HL-60/S4 (cell line): ENCODE measurements at regions not wholly inside any gene's neighbourhood (a gene's known extent, or its start where the extent isn't known, plus 50 kb on each side); places are given as distances from the start of the nearest gene placed in this dataset.

Source experiments
- in situ Hi-C: fragments of 300-500 bp; cut with MboI; formaldehyde crosslinking; loops from 2 replicates; pipeline ENCODE4 v1.14.3; 2022; ENCODE audit warnings: low sequenced_read_pairs

DNA sequence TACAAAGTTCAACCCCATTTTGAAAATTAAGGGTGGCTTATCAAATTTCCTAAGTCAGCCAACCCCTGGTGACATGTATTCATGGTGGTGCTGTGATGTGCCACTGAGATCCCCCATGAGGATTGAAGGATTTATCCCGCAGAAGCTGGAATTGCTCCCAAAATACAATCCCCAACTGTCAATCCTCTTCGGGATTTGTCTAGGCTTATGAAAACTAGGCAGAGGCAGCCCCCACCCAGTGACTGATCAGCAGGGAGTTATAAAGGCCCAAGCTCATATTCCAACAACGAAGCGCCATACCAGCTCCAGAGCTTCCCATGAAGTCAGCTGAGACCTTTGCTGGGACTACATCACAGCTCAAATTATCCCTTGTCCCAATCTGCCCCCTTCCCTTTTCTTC is 316.0 kb downstream of the ENC1 start:
- in situ Hi-C loops: no loop called here

DNA sequence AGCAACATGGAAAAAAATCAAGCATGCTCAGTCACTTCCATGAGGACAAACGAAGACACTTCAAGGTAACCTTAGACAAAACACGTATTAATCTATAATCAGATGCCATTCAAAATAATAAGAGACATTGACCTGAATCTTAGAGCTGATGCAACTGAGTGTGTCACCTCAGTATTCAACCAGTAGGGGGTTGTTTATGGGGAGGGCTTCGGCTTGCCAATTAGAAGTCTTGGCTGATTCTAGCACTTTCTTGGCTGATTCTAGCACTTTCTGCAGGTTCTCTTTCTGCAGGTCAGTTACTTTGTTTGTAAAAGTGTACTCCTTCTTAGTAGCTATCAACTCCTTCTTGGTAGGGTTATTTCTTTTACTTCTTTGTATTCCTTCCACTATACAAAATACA is 317.6 kb downstream of the ENC1 start:
- in situ Hi-C loops: no loop called here

DNA sequence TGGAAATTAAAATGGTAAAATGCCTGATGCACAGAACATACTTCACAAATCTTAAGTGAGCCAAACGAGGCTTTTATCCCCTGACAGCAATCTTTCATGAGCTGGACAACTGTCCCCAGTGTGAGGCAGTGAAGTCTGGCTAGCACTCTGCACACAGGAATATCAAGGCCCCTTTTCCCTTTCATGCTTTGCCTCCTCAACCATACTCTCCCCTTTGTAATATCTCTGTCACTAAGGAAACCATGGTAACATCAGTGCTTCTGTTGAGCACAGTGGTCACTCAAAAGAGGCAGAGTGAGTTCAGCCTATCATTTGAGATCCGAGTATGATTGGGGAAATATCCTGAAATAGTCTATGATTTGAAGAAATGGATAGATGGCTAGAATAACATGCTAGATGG is 318.3 kb downstream of the ENC1 start:
- in situ Hi-C loops: no loop called here

DNA sequence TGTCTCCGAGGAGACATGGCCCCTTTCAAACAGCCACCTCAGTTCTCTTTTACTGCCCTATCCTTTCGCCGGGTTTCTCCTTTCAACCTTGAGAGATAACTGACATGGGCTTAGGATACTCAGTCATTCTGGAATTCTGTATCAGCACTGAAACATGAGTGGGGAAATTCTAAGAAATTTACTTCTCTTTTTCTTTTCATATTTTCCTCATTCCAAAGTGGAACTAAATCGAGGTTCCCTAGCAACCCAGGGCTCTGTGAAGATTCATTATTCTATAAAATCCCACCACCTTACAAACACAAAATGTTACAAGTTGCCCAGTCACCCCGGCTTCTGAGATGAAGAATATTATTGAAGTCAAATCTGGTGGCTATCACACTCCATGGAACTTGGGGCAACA is 319.2 kb downstream of the ENC1 start:
- in situ Hi-C loops: no loop called here

- in situ Hi-C loops: no loop called here
Observed at GRCh38 chr5:74320526-74320925, 320.0 kb downstream of the ENC1 start.

DNA sequence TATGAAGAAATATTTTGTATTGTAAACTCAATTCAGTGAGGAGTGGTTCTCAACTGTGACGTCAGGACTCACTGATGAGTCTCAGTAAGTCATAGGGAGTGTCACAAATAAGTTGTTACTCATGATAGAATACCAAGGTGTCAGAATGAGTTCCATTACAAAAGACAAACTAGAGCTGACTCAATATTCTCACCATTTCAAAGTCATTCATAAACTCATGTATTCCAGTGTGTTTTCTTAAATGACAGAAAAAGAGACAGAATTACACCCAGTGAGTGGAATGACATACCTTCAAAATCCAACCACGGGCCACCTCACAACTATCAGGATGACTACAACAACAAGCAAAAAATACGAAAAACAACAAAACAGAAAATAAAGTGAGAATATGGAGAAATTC is 321.5 kb downstream of the ENC1 start:
- in situ Hi-C loops: no loop called here

- in situ Hi-C loops: no loop called here
Observed at GRCh38 chr5:74316064-74316603, 324.4 kb downstream of the ENC1 start.

GRCh38 chr5:74314906-74315305 is 325.6 kb downstream of the ENC1 start:
- in situ Hi-C loops: no loop called here

DNA sequence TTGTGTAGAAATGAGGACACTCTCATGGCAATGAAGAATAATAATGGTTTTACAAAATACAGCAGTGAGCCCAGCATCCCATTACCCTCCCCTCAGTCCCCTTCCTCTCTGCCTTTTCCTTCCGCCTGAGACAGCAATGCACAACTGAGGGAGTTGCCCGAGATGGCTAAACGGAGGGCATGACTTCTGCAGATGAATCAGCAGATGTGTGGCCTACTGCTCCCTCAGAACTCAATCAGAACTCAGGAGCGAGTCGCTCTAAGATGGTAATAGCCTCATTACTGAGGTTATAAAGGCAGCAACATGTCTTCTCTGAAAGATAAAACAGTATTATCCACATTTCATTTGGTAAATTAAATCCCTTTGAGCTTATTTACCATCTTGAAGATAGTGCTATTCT is 326.6 kb downstream of the ENC1 start:
- in situ Hi-C loops: no loop called here

DNA sequence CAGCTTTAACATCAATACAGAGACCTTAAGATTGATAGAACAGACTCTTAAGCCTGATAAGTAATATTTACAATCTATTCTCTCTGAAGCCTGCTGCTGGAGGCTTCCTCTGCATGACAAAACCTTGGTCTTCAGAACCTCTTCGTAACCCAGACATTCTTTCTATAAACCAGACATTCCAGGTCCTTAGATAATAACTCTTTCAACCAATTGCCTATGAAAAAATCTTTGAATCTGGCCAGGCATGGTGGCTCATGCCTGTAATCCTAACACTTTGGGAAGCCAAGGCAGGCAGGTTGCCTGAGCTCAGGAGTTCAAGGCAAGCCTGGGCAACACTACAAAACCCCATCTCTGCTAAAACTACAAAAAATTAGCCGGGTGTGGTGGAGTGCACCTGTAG is 327.8 kb downstream of the ENC1 start:
- in situ Hi-C loops: no loop called here

- in situ Hi-C loops: no loop called here
Observed at GRCh38 chr5:74311961-74312360, 328.6 kb downstream of the ENC1 start.

DNA sequence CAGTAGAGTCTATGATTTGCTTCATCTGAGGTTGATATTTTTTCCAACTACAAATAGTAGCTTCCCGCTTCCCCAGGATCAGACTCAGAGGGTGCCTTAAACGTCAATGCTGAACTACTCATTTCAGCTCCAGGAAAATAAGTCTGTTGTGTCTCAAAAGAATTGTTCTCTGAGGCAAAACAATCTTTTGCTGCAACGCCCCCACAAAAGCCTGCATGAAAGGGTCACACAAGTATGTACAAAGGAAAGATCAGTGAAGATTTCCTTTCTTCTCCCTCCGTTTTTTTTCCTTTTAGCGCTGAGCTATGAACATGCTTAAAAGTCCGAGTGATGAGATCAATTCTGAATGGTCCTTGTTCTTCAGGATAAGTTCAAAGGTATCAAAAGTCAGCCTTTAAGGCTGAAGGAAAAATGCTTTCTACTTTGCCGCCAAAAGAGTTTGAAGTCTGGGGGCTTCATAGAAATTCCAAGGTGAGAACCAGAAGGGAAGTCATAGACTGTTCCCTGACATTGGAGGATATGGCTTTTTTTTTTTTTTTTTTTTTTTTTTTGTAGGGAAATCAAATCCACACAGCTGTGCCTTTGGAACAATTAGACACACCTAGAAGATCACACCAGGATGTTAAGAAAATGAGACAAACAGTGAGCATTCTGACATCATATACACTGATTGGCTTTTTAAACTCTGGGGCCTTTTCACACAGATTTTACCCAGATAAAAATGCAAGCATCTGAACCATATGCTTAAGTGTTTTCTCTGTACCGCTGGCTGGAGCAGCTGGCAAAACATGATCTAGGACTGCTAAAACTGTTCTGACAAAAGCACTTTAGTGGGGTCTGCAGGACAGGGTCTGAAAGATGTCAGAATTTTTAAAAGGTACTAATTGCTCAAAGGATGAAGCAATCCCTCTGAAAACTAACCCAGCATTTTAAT is 329.3 kb downstream of the ENC1 start:
- in situ Hi-C loops: no loop called here

GRCh38 chr5:74310386-74310785 is 330.1 kb downstream of the ENC1 start:
- in situ Hi-C loops: no loop called here

DNA sequence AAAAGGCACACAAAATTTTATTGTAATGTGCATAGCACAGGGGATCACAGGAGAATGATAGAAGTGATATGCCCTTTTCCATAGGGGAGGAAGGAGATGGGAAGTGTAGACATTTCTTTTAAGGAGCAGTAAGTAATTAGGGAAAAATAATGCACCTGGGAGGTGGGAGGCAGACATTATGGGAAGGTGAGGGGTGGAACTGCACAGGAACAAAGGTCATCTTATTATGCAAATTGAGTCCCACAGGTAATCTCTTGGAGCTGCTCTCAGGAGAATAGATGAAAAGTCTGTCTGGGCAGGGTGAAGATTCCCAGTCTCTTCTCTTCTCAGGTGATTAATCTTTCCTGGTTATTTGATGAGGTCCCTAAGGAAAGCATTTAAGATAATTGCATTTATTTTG is 331.5 kb downstream of the ENC1 start:
- in situ Hi-C loops: no loop called here

DNA sequence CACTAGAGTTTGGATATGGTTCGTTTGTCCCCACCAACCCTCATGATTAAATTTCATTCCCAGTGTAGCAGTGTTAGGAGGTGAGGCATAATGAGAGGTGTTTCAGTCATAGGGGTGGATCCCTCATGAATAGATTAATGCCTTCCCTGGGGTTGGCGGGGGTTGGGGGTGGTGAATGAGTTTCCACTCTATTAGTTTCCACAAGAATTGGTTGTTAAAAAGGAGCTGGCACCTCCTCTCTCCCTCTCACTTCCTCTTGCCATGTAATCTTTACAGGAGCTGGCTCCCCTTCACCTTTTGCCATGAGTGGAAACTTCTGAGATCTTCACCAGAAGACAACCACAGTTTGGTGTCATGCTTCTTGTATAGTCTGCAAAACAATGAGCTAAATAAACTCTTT is 333.7 kb downstream of the ENC1 start:
- in situ Hi-C loops: no loop called here

- in situ Hi-C loops: no loop called here
Observed at GRCh38 chr5:74304536-74304935, 336.0 kb downstream of the ENC1 start.

- in situ Hi-C loops: no loop called here
Observed at GRCh38 chr5:74303578-74303977, 336.9 kb downstream of the ENC1 start.

DNA sequence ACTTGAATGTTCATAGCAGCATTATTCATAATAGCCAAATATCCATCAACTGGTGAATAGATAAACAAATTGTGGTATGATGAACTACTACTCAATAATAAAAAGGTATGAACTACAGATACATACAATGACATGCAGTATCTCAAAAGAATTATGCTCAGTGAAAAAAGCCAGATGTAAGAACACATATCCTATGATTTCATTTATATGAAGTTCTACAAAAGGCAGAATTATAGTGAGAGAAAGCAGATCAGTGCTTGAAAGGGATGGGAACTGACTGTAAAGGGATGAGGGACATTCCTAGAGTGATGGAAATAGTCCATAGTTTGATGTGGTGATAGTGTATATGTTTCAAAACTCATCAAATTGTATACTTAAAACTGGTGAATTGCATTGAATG is 339.0 kb downstream of the ENC1 start:
- in situ Hi-C loops: no loop called here

DNA sequence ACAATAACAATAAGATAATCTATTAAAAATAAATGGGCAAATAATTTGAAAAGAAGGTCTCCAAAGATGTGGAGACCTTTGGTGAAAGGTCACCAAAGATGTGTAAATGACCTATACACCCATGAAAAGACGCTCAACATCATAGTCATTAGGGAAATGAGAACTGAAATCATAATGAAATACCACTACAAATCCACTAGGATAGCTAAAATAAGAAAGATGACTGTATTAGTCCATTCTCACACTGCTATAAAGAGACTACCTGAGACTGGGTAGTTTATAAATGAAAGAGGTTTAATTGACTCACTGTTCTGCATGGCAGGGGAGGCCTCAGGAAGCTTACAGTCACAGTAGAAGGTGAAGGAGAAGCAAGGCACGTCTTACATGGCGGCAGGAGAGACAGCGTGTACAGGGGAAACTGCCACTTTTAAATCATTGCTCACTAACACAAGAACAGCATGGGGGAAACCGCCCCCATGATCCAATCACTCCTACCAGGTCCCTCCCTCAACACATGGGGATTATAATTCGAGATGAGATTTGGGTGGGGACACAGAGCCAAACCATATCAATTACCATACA is 339.6 kb downstream of the ENC1 start:
- in situ Hi-C loops: no loop called here

DNA sequence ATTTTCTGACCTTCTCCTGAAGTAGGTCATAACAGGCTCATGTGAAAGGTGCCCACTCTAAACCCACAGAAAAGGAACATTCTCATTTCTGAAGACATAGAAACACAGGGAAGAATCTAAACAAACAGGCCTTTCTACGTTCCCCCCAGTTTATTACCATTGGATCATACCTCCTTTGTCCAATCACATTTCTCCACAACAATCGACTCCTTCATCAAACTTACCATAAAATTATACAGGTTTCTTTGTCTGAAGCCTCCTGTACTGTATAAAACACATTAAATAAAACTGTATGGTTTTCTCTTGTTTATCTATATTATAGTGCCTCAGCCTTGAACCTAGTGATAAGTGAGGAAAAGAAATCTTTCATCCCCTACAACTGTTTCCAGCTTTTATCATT is 340.7 kb downstream of the ENC1 start:
- in situ Hi-C loops: no loop called here

DNA sequence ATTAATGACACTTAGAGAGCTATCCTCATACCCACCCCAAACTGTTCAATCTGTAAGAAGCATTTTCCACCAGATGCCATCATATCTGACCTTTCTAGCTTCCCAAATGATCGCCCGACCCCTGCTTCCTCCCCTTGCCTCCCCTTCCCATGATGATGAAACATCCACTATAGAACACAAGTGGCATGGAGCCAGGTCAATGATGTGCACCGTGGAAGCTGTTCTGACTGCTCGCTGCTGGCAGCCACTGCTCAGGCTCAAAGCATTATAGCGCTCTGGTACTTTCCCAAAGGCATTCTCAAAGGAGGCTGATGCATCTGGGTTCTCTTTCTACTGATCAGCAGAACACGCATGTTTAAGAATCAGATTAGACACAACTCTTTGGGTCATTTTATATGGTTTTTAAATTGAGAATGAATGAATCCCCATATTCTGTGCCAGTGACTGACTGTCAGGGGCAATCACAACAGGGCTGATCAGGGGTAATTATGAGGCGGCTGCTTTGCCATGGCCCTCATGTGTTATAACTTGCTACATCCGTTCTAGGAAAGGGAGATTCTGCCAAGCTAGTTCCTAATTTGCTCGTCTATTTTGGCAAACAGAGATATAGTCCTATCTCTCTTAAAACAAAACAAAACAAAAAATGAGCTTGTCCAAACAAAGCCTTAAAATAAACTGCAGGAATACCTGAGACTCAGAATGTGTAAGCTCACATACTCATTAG is 343.7 kb downstream of the ENC1 start:
- in situ Hi-C loops: no loop called here

DNA sequence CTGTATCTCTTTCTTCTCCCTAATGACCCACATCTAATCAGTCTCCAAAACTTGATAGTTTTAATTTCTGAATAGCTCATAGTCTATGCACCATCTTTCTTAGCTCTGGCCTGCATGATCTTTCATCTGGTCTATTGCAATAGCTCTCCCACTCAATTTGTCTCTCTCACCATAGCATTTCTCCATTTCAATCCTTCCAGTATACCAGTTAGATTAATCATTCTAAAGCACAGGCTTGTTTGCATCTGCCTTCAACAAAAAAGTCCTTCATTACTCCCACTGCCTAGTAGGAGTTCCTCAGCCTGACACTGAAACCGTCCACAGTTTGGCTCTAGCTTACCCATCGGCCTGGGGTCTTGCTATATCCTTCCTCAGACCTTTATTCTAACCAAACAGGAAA is 344.9 kb downstream of the ENC1 start:
- in situ Hi-C loops: no loop called here
